NB4 (cell line): ENCODE measurements at regions not wholly inside any gene's neighbourhood (a gene's known extent, or its start where the extent isn't known, plus 50 kb on each side); places are given as distances from the start of the nearest gene placed in this dataset.

Source experiments
- DNase-seq: peaks from one replicate; pipeline ENCODE4 v3.0.0; 2010; ENCODE audit warnings: low read depth
- H3K4me3 ChIP-seq: one replicate; pipeline ENCODE4 v1.5.1; 2011; ENCODE audit warnings: mild to moderate bottlenecking, low read depth, low read length, moderate library complexity
- MAX ChIP-seq: IDR thresholded peaks from 2 replicates; pipeline ENCODE4 v1.6.1; 2011; ENCODE audit warnings: low read depth, low read length
- MYC ChIP-seq: IDR thresholded peaks from 2 replicates; pipeline ENCODE4 v1.6.1; 2011; ENCODE audit warnings: low read depth, low read length
- POLR2A ChIP-seq: IDR thresholded peaks from 2 replicates; pipeline ENCODE4 v1.6.1; 2011; ENCODE audit warnings: mild to moderate bottlenecking; ENCODE audit not compliant: insufficient read length; ENCODE audit errors: extremely low read depth
- TF ChIP-seq, protein P1 (sequence below): IDR thresholded peaks from one replicate; pipeline ENCODE4 v1.5.1; 2012; ENCODE audit warnings: low read depth, low read length

- TF ChIP-seq, protein P1, sequence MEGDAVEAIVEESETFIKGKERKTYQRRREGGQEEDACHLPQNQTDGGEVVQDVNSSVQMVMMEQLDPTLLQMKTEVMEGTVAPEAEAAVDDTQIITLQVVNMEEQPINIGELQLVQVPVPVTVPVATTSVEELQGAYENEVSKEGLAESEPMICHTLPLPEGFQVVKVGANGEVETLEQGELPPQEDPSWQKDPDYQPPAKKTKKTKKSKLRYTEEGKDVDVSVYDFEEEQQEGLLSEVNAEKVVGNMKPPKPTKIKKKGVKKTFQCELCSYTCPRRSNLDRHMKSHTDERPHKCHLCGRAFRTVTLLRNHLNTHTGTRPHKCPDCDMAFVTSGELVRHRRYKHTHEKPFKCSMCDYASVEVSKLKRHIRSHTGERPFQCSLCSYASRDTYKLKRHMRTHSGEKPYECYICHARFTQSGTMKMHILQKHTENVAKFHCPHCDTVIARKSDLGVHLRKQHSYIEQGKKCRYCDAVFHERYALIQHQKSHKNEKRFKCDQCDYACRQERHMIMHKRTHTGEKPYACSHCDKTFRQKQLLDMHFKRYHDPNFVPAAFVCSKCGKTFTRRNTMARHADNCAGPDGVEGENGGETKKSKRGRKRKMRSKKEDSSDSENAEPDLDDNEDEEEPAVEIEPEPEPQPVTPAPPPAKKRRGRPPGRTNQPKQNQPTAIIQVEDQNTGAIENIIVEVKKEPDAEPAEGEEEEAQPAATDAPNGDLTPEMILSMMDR: no peak
- no peak for TF ChIP-seq POLR2A
- no peak for TF ChIP-seq MAX
- no peak for TF ChIP-seq MYC
- no peak for DNase-seq
- no peak overlapping the region for H3K4me3 ChIP-seq
These were observed 66.5 kb upstream of the TCF7L2 start for GRCh38 chr10:112883360-112884178.

DNA sequence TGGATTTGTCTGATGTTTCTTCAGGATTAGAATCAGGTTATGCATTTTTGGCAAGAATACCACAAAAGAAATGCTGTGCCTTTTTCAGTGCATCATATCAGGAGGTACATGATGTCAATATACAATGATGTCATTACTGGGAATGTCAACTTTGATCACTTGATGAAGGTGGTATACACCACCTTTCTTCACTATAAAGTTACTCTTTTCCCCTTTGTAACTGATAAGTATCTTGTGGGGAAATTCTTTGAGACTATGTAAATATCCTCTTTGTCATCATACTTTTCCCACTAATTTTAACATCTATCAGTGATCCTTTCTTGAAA is 65.9 kb upstream of the TCF7L2 start:
- no peak for DNase-seq
- H3K4me3 ChIP-seq: no peak overlapping the region
- TF ChIP-seq MAX: no peak
- TF ChIP-seq, protein P1: no peak
- no peak for TF ChIP-seq MYC
- TF ChIP-seq POLR2A: no peak

DNA sequence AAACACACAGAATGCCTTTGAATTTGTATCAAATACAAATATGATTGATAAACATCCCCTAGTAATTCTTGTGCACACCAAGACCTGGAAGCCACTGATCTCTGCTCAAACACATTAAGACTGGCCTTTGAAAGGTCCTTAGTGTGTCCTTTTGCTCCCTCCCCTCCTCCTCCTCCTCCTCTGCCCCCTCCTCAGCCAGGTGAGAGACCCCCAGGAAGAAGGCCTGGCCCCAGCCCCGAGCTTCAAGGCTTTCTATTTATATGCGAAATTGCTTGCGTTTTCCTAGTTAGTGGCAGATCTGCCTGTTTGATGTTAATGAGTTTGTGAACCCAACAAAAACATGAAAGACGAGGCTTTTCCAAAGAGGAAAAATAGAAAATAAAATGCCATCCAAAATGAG is 63.6 kb upstream of the TCF7L2 start:
- no peak for DNase-seq
- H3K4me3 ChIP-seq: no peak overlapping the region
- no peak for TF ChIP-seq POLR2A
- TF ChIP-seq, protein P1: no peak
- no peak for TF ChIP-seq MYC
- no peak for TF ChIP-seq MAX

DNA sequence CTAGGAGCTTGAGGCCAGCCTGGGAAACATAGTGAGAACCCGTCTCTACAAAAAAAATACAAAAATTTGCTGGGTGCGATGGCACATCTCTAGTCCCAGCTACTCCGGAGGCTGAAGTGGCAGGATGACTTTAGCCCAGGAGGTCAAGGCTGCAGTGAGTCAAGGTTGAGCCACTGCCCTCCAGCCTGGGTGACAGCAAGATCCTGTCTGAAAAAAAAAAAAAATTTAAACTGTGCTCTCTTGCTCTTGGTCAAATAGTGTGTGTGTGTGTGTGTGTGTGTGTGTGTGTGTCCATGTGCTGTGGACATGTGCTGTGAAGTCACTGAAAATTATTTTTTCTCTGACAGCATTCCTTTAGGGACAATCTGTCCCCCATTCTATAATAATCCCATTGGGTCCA is 62.1 kb upstream of the TCF7L2 start:
- no peak for TF ChIP-seq POLR2A
- TF ChIP-seq, protein P1: no peak
- TF ChIP-seq MYC: no peak
- TF ChIP-seq MAX: no peak
- no peak overlapping the region for H3K4me3 ChIP-seq

GRCh38 chr10:112895292-112895691 is 54.8 kb upstream of the TCF7L2 start:
- TF ChIP-seq MAX (no peak), MYC (no peak), POLR2A (no peak)
- TF ChIP-seq, protein P1: no peak
- no peak for DNase-seq
- no peak overlapping the region for H3K4me3 ChIP-seq

More for the DNA sequence above, 62.1 kb upstream of the TCF7L2 start:
- no peak for DNase-seq
